ENCODE measurements at regions not wholly inside any gene's neighbourhood (a gene's known extent, or its start where the extent isn't known, plus 50 kb on each side); places are given as distances from the start of the nearest gene placed in this dataset.

GRCh38 chr22:27635435-27635834 is 166.1 kb downstream of the MN1 start:
- no peak for DNase-seq

DNA sequence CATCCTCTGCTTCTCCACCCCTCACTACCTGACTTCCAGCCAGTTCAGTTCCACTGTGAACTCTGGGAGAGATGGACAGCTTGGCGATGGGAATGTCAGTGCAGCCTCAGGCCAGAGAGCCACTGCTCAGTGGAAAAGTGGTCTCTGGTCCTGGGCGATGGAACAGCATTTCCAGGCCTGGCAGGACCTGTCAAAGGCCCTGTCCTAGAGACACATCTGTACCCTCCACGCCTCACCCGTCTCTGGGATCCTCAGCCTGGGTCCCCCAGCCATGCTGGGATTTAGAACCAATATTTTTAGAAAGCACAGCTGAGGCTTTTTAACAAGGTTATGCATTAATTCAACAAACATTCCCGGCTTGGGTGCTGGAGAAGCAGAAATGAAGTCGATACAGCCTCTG is 165.7 kb downstream of the MN1 start:
- no peak for DNase-seq

- DNase-seq, result no peak
Observed at GRCh38 chr22:27636716-27637508, 164.6 kb downstream of the MN1 start.

GRCh38 chr22:27637604-27638003 is 164.0 kb downstream of the MN1 start:
- no peak for DNase-seq

DNA sequence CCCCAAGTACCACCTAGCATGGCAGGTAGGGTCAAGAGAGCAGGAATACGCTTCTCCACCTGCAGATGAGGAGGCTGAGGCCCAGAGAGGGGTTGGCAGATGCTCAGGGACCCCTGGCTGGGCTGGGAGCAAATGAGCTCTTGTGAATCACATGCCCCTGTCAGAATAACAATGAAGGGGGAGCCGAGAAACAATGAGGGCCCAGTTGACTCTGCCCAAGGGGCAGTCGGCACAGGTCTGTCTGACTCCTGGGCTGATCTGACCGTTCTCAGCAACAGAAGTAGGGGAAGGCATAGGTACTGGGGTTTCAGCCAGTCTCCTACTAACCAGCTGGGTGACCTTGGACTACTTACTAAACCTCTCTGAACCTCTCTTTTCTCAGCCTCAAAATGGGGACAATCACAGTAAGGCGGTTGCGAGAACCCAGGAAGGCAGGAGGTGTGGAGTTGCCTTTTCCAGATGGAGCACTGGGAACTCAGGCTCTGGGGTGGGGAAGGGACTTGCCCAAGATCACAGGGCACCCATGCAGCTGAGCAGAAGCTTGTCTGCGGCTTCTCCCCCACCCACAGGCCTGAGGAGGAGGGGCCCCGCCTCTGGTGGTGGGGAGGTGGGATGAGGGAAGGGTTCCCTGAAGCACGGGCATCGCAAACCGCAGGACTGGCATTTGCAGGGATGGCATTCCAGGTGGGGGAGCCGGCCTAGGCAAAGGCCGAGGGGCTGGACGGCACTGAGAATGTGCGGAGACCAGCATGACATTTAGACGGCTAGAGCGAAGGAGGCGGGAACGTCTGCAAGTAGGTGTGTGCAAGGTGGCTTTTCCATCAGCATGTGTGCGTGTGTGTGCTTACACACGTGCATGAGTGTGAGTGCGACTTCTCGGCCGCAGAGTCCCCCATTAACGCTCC is 163.0 kb downstream of the MN1 start:
- DNase-seq, result no peak

GRCh38 chr22:27639248-27640086 is 162.1 kb downstream of the MN1 start:
- DNase-seq, result no peak

DNA sequence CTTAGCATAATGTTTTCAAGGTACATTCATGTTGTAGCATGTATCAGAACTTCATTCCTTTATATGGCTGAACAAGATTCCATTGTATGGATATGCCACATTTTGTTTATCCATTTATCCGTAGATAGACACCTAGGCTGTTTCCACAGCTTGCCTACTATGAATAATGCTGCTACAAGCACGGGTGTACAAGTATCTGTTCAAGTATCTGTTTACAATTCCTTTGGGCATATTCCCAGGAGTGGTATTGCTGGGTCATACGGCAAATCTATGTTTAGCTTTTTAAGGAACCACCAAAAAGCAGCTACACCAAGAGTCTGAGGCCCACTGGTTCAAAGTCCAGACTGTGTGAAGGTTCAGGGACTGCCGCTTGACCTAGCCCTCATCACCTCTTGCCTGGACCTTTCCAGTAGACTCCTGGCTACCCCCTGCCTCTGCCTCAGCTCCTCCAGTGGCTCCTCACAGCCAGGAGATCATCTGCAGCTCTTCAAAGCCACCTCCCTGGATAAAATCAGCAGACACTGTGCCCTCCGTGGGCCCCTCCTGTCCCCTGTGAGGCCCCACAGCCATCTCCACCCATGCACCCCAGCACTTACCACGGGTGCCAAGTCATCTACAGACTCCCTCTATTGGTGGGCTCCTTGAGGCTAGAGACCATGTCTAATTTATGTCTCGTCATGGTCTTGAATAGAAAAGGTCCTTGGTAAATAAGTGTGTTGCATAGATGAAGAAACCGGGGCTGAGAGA is 160.3 kb downstream of the MN1 start:
- no peak for DNase-seq

DNA sequence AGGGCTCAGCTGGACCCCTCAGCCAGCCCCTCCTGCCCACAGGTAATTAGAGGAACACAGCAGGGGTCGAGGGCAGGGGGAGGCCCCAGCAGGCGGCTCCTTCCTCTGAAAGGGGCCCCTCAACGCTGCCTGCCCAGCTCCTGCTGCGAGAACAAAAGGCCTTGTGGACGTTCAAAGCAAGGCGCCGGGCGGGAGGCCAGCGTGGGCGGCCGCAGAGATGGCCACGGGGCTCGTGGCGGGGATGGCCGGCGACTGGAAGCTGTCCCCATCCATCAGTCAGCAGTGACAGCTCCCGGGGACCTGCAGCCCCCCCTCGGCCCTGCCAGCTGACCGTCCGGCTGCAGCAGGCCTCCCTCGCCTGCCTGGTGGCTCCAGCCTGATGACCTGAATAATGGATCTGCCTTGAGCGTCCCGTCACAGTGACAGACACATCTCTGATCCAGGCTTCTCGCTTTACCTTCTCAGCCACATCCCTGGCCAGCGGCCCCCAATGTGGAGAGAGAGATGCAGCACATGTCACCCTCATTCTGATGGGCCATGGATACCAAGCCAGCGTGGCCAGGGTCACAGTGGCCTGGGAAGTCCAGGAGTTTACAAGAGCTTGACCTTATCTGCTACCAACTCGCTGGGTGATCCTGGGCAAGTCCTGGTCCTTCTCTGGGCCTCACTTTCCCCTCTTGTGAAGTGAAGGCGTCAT is 159.3 kb downstream of the MN1 start:
- no peak for DNase-seq

DNA sequence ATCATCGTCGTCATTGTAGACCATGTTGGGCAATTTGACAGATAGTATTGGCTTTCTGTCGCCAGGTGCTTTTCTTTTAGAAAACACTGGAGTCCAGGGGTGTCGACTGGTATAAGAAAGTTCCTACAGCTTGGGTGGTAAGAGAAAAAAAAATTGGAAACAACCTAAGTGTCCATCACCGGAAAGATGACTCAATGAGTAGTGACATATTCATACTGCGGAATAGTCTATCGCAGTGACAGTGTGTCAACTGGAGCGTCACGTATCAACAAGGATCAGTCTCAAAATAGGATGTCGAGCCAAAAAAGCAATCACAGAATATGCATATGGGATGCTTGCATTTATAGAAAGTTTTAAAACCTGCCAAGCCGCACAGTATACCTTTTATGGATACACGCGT is 157.6 kb downstream of the MN1 start:
- no peak for DNase-seq

GRCh38 chr22:27644566-27644965 is 157.0 kb downstream of the MN1 start:
- no peak for DNase-seq

DNA sequence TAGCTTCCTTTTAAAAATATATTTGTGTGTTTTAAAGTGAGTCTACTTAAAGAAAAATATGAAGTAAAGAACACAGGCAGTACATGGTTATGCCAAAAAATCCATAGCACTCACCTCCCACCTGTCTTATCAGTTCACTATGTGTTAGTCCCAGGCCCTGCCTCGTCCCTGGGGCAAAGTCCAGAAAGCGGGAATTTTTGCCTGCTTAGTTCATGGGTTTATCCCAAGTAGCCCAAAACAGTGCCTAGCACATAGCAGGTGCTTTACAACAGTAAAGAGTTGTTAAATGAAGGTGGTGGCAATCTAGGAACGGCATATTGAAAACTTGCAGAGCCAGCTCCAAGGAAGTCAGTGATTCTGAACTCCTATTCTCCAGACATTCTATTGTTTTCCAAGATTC is 154.0 kb downstream of the MN1 start:
- DNase-seq, result no peak

GRCh38 chr22:27648074-27648473 is 153.5 kb downstream of the MN1 start:
- DNase-seq, result no peak

GRCh38 chr22:27648853-27649252 is 152.7 kb downstream of the MN1 start:
- DNase-seq, result no peak

DNA sequence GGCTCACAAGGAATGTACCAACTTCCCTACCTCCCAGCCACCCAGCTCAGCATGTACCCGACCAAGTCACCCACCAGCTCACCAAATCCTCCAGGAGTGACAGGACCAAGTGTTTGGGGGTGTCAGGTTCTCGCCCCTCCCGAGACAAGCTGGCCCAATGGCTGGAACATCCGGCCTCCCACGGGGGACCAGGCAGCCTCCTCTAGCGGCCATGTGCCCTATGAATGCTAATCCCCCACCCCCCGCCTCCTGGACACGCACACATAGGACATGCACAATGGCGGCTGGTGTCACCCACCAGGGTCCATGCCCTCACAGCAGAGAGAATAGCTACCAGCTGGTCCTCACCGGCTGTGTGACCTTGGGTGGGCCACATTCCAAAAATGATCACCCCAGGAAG is 151.0 kb downstream of the MN1 start:
- DNase-seq, result no peak

GRCh38 chr22:27650985-27651384 is 150.6 kb downstream of the MN1 start:
- DNase-seq, result no peak

- no peak for DNase-seq
Observed at GRCh38 chr22:27651486-27651885, 150.1 kb downstream of the MN1 start.

- no peak for DNase-seq
Observed at GRCh38 chr22:27654546-27655445, 146.8 kb downstream of the MN1 start.

DNA sequence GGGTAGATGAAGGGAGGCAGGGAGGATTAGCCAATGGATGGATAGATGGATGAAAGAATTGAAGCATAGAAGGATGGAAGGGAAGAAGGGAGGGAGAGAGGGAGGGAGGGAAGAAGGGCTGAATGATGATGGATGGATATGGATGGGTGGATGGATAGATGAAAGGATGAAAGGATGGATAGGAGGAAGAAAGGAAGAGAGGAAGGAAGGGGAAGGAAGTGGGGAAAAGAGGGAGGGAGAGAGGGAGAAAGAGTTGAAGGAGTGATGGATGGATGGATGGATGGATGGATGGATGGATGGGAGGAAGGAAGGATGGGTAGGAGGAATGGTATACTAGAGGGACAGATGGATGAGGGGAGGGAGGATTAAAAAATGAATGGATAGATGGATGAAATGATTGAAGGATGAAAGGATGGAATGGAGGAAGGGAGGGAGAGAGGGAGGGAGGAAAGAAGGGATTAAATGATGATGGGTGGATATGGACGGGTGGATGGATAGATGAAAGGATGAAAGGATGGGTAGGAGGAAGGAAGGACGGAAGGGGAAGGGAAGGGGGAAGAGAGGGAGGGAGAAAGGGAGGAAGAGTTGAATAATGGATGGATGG is 145.9 kb downstream of the MN1 start:
- no peak for DNase-seq

DNA sequence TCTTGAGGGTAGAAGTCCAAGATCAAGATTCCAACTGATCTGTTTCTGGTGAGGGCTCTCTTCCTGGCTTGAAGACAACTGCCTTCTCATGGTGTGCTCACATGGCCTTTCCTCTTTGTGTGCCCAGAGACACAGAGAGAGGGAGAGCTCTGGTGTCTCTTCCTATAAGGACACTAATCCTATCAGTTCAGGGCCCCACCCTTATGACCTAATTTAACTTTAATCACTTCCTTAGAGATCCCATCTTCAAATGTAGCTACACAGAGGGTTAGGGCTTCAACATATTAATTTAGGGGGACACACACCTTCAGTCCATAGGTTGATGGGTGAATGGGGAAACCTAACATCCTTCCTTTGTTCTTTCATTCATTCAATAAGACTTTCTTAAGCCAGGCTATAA is 144.6 kb downstream of the MN1 start:
- DNase-seq, result no peak

DNA sequence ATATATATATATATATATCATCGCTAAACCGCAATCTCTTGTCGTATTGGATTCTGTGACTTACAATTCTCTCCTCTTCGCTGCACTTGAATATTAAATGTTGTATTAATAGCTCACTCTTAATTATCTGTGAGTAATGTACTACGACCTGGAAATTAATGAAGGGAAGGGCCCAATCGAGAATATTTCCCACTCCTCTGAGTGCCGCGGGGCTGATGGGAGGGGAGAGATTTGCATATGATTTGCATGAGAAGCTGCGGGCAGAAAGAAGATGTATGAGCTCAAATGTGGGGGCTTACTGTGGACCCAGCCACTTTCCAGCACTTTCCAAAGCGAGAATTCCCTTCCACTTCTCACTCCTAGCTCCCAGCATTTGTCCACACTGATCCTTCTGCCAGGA is 141.2 kb downstream of the MN1 start:
- no peak for DNase-seq

Measured in activated CD4-positive, alpha-beta T cell treated with anti-CD3 and anti-CD28 coated beads, Interleukin-2, amount 50 U/mL, for 16 hours (primary cell).